ENCODE measurements at regions not wholly inside any gene's neighbourhood (a gene's known extent, or its start where the extent isn't known, plus 50 kb on each side); places are given as distances from the start of the nearest gene placed in this dataset.

DNA sequence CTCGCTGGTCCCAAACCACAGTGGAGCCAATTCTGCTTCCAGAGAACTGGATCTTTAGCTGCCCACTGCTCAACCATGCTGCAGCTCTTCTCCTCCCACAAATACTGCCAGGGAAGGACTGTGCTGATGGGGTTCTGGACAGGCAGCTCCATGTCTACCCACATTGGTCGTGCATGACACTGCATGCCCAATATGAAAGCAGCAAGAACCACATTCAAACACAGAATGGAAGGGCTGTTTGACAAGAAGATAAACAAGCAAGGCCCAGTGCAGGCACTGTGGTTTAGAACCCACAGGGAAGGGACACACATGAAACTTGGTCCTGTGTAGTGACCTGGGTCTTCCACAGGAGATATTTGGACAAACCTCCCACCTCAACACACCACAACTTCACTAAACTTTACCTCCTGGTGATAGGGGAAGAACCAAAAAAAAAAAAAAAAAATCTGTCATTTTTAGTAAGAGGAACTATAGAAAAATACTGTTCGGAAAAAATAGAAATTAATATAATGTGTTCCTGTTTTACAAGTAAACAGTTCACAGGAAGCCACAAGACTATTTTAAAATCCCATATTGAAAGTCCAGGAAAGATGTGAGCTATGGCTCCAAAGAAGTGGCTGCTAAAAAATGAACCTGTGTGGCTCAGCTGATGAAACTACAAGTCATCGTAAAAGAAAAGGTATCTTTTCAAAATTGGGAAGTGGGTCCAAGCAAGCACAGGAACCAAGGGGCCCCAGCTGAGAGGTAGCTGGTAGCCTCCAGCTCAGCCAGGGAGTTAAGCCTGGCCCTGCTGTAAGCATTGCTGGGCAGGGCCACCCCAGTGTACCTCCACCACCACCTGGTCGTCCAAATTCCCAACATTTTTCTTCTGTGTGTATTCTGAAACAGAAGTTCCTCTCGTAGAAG lies 77.7 kb upstream of the ACAN start:
- no peak overlapping the region for H3K4me3 Mint-ChIP-seq (ENCODE audit: unreplicated experiment)
- intact Hi-C loops (cut with micrococcal nuclease; ENCODE audit: unreplicated experiment): no loop called here
- no TSS peak for BruUV-seq (replicated peaks)
- no peaks in the 10 kb centered on the region for H3K36me3 ChIP-seq (ENCODE audit: control insufficient read depth, insufficient read depth, low read length)
- H3K27me3 ChIP-seq (replicated peaks; ENCODE audit: control insufficient read depth, insufficient read depth, low read length): no peaks in the 10 kb centered on the region
- no peak overlapping the region for H3K27ac Mint-ChIP-seq (ENCODE audit: unreplicated experiment)
- ChIA-PET POLR2A (no interaction called here), CTCF (interaction anchor here (0.7 kb wide), 1 partner anchor 109 kb away, joined by 4 read pairs; no protein-coding TSS in a partner anchor)
- no peaks in the 10 kb centered on the region for H3K4me1 Mint-ChIP-seq (ENCODE audit: low read depth, unreplicated experiment)
- no peak for DNase-seq
- no peaks in the 10 kb centered on the region for H3K36me3 Mint-ChIP-seq (ENCODE audit: insufficient read depth, unreplicated experiment)
- peaks cover 24% of the 10 kb centered on the region for H3K27me3 Mint-ChIP-seq (ENCODE audit: insufficient read depth, unreplicated experiment)
- no peaks in the 10 kb centered on the region for H3K4me1 ChIP-seq
- H3K4me3 ChIP-seq (ENCODE audit: low read depth, low read length): no peak overlapping the region
- peaks cover 10% of the 10 kb centered on the region for H3K9me3 Mint-ChIP-seq (ENCODE audit: unreplicated experiment)
- H3K9me3 ChIP-seq: no peaks in the 10 kb centered on the region
- TF ChIP-seq, protein P1, sequence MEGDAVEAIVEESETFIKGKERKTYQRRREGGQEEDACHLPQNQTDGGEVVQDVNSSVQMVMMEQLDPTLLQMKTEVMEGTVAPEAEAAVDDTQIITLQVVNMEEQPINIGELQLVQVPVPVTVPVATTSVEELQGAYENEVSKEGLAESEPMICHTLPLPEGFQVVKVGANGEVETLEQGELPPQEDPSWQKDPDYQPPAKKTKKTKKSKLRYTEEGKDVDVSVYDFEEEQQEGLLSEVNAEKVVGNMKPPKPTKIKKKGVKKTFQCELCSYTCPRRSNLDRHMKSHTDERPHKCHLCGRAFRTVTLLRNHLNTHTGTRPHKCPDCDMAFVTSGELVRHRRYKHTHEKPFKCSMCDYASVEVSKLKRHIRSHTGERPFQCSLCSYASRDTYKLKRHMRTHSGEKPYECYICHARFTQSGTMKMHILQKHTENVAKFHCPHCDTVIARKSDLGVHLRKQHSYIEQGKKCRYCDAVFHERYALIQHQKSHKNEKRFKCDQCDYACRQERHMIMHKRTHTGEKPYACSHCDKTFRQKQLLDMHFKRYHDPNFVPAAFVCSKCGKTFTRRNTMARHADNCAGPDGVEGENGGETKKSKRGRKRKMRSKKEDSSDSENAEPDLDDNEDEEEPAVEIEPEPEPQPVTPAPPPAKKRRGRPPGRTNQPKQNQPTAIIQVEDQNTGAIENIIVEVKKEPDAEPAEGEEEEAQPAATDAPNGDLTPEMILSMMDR (IDR thresholded peaks at IDR 0.05; ENCODE audit: insufficient read depth in 1 of 2, low read depth in 1 of 2, low read length in 1 of 2, severe bottlenecking in 1 of 2, unreplicated experiment in 1 of 2): no peak

DNA sequence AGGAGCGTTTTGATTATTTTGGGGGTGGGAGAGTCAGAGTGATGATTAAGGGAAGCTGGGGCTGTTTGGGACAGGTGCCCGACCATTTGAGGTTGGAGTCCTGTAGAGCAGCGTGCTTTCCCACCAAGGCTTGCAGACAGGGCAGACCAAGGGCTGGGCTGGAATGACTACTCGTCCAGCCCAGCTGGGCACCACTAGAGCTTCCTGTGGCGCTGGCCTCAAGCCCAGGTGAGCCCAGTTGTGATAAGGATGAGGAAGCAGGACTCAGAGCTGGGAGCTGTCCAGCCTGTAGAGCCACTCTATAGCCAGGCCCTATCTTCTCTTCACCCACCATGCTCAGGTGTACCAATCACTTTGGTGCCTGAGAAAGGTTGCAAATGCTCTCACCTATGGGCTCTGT lies 75.8 kb upstream of the ACAN start:
- H3K36me3 ChIP-seq (ENCODE audit: control insufficient read depth, insufficient read depth, low read length): no peaks in the 10 kb centered on the region

DNA sequence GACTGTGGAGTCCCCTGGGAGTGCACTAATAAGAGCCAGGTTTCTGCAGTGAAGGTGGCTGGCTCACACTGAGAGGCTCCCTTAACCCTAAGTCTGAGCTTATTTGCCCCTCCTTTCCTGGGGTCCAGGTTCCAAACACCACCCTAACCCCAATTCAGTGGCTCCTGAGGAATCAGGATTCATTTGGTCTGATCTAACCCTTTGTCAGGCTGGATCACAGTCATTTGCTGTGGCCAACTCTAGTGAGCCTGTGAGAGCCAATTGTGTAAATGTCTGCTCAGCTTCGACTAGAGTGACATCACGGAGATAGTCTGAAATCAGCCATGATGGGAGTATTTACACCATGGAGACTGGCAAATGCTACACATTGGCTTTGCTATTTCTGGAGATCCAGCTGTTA lies 73.7 kb upstream of the ACAN start:
- H3K4me3 Mint-ChIP-seq (ENCODE audit: unreplicated experiment): no peak overlapping the region
- no TSS peak for BruUV-seq (replicated peaks)
- no peaks in the 10 kb centered on the region for H3K9me3 ChIP-seq
- H3K36me3 ChIP-seq (ENCODE audit: control insufficient read depth, insufficient read depth, low read length): no peaks in the 10 kb centered on the region
- ChIA-PET CTCF (no interaction called here), POLR2A (no interaction called here)
- H3K4me1 Mint-ChIP-seq (ENCODE audit: low read depth, unreplicated experiment): no peaks in the 10 kb centered on the region
- H3K4me1 ChIP-seq: no peaks in the 10 kb centered on the region
- H3K27ac Mint-ChIP-seq (ENCODE audit: unreplicated experiment): no peak overlapping the region
- no peaks in the 10 kb centered on the region for H3K36me3 Mint-ChIP-seq (ENCODE audit: insufficient read depth, unreplicated experiment)
- TF ChIP-seq, protein P1 (IDR thresholded peaks at IDR 0.05; ENCODE audit: insufficient read depth in 1 of 2, low read depth in 1 of 2, low read length in 1 of 2, severe bottlenecking in 1 of 2, unreplicated experiment in 1 of 2): no peak
- intact Hi-C loops (cut with micrococcal nuclease; ENCODE audit: unreplicated experiment): no loop called here
- no peaks in the 10 kb centered on the region for H3K27me3 ChIP-seq (replicated peaks; ENCODE audit: control insufficient read depth, insufficient read depth, low read length)
- H3K4me3 ChIP-seq (ENCODE audit: low read depth, low read length): no peak overlapping the region
- peaks cover 10% of the 10 kb centered on the region for H3K9me3 Mint-ChIP-seq (ENCODE audit: unreplicated experiment)
- DNase-seq: no peak
- peaks cover 21% of the 10 kb centered on the region for H3K27me3 Mint-ChIP-seq (ENCODE audit: insufficient read depth, unreplicated experiment)

More for the DNA sequence above, 75.8 kb upstream of the ACAN start:
- Histone ChIP-seq H3K9me3 (no peaks in the 10 kb centered on the region), H3K4me3 (ENCODE audit: low read depth, low read length) (no peak overlapping the region), H3K4me1 (no peaks in the 10 kb centered on the region), H3K27me3 (replicated peaks; ENCODE audit: control insufficient read depth, insufficient read depth, low read length) (no peaks in the 10 kb centered on the region)
- no peaks in the 10 kb centered on the region for H3K4me1 Mint-ChIP-seq (ENCODE audit: low read depth, unreplicated experiment)
- ChIA-PET POLR2A (no interaction called here), CTCF (no interaction called here)
- H3K4me3 Mint-ChIP-seq (ENCODE audit: unreplicated experiment): no peak overlapping the region
- no peaks in the 10 kb centered on the region for H3K36me3 Mint-ChIP-seq (ENCODE audit: insufficient read depth, unreplicated experiment)
- H3K9me3 Mint-ChIP-seq (ENCODE audit: unreplicated experiment): peaks cover 10% of the 10 kb centered on the region
- peaks cover 19% of the 10 kb centered on the region for H3K27me3 Mint-ChIP-seq (ENCODE audit: insufficient read depth, unreplicated experiment)
- no peak for DNase-seq
- no TSS peak for BruUV-seq (replicated peaks)
- H3K27ac Mint-ChIP-seq (ENCODE audit: unreplicated experiment): no peak overlapping the region
- intact Hi-C loops (cut with micrococcal nuclease; ENCODE audit: unreplicated experiment): no loop called here
- TF ChIP-seq, protein P1 (IDR thresholded peaks at IDR 0.05; ENCODE audit: insufficient read depth in 1 of 2, low read depth in 1 of 2, low read length in 1 of 2, severe bottlenecking in 1 of 2, unreplicated experiment in 1 of 2): no peak

Data from Caco-2 (cell line).